HG02870 (cell line): ENCODE measurements at regions not wholly inside any gene's neighbourhood (a gene's known extent, or its start where the extent isn't known, plus 50 kb on each side); places are given as distances from the start of the nearest gene placed in this dataset.

Source experiments
- ATAC-seq: cut with Tn5 transposase; IDR thresholded peaks from one replicate; pipeline ENCODE4 v1.9.1; 2021; ENCODE audit warnings: mild to moderate bottlenecking, moderate library complexity; ENCODE audit not compliant: unreplicated experiment

DNA sequence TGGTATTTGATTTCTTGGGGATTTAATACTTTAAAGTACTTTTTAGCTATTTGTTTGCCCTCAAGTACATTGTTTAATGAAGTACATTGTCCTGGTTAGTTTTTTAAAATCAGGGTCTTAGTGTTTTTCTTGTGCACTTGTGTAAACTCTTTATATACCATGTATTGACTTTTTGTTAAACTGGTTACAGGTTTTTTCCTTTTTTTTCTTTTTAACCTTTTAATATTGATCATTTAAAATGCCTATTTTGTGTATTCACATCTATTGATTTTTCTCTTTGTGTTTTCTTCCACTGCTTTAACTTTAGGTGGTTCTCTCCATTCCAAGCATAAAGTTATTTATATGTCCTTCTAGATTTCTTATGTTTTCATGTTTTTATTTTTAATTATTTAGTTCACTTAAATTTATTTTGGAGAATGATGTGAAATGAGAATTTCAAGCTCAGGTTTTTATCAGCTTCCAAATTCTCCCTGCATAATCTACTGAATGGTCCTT lies 84.5 kb upstream of the MYCN start:
- ATAC-seq = no peak

DNA sequence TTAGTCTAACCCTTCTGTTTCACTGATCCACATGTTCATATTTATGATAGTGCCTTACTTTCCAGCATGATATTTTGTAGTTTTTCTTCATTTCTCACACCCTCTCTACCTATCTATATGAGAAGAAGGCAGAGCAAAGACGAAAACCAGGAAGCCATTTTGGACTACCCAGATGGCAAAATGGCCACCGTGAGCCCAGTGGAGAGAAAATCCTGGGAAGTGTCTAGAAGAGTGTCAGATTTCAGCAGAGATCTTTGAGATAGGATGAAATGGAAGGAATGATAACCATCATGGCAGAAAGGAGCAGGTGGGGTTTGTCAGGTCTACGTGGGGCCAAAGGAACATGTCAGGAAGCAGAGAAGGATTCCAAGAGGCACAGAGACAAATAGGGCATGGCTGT lies 84.0 kb upstream of the MYCN start:
- no peak for ATAC-seq

DNA sequence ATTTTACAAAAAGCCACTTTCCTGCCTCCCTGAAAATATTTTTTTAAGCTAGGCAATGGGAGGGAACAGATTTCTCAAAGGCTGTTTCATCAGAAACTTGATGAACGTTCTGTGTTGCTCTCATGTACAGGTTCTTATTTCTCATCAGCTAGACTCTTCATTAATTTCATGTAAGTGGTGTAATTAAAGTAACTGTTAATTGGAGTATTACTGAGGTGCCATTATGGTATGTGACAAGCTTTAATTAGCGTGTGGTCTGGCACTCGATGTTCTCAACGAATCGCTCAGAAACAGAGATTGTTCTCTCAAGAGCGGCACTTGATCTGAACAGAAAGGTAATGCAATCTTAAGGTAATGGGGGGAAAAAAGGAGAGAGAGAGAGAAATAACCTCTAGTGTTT lies 81.9 kb upstream of the MYCN start:
- ATAC-seq = no peak

DNA sequence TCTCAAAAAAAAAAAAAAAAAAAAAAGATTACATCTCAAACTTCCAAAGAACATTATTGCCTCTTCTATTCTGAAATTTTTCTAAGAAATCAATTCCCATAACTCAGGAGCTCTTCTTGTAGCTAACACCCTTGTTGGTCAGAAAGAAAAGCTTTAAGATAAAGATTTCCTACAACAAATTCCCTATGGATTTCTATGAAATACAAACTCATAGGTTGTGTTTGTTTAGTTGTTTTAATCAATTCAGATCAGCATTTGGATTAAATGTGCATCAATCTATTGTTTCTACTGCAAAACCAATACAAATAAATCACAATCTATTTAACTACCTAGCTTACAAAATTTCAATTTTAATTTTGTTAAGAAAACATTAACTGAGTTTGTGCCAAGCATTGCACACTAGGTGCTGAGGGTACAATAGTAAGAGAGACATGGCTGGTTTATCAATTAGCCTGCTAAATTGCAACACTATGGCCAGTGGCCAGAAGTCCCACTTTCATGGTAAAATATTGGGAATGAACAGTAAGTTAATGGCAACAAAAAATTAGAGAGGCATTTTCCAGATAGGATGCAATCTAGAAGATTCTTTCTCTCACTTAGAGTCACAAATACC lies 80.2 kb upstream of the MYCN start:
- no peak for ATAC-seq

DNA sequence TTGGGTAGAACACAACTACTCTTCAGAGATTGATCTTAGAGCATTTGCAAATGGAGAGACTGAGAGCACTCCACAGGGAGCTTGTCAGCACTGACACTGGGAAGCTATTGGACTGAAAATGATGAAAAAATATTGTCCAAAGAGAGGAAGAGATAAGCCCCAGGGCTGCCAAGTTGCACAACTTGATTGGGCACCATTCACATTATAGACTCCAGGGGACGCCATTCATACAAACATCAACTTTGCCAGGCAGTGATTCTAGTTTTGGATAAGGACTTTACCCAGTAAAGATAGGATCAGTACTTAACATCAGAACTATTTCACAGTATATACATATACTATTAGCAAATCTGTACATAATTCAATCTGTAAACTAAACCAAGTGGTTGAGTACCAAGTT lies 79.6 kb upstream of the MYCN start:
- no peak for ATAC-seq

DNA sequence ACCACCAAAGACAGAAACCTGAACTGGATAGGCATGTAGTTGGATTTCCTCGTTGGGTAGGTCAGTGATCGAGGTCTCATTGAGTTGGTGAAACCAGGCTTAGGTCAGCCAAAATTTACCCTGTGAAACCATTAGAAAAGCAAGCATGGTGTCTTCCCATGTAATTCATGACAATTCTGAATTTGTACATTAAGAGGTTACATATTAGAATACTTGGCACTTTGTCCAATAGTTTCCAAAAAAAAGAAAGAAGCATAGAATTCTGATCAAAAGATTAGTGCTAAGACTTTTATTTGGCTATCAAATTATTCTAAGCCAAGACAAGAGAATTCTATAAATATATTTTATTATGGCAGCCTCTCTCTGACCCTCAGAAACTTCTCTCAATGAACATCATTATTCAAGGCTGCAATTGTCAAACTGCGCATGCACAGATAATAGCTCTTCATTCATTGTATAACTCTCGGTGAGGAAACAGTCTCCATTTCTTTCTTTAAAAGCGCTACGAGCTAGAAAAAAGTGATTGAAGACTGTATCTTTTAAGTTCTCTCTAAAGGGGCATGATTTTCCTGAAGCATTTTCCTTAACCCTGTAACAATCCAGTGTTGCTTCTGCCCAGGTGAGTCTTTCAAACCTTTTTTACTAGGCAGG lies 79.1 kb upstream of the MYCN start:
- no peak for ATAC-seq

DNA sequence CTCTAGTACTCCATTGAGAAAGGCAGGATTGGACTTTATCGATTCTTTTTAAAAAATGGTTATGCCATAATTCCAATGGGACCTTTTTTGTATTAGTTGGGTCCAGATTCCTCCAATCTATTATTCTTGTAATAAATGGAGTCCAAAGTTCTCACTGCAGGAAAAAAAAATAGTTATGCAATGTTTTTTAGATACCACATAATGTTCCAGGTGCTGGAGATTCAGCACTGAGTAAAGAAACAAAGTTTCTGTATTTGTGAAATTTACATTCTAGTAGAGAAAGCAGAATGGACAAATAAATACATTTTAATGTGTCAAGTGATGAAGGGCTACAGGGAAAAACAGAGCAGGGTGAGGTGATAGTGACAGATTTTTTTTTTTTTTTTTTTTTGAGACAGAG lies 78.5 kb upstream of the MYCN start:
- ATAC-seq = no peak

DNA sequence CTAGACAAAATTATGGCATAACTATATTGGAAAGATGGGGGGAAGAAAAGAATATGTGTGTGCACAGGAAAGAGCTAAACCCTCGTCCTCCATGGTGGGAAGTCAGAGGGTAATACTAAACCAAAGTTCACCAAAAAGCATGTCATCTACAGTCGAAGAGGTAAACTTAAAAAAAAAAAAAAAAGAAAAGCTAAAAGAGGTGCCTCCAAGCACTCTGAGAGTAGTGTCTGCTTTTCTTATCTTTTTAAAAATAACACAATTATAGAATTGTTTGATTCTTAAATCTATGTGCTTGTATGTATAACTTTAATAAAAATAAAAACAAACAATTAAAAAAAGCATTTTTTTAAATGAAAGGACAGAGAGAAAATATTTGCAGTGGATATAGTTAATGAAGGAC lies 77.3 kb upstream of the MYCN start:
- ATAC-seq = no peak

DNA sequence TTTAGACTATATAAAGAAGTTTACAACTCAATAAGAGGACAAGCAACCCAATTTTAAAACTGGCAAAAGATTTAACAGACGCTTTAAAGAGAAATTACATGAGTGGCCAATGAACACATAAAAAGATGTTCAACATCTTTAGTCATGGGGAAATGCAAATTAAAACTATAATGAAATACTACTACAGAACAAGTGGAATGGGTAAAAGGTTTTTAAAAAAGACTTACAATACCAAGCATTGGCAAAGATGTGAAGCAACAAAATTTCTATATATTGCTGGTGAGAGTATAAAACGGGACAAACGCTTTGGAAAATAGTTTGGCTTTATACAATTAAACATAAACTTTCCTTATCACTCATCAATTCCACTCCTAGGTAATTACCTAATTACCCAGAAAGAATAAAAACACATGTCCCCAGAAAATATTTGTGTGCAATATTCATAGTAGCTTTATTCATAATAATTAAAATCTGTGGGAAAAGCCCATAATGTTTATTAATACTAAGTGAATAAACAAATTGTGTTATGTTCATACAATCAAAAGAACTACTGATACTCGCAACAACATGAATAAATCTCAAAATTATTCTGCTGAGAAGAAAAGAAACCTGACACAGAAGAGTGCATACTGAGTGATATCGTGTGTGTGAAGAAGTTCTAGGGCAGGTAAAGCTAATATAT lies 76.7 kb upstream of the MYCN start:
- ATAC-seq = no peak

DNA sequence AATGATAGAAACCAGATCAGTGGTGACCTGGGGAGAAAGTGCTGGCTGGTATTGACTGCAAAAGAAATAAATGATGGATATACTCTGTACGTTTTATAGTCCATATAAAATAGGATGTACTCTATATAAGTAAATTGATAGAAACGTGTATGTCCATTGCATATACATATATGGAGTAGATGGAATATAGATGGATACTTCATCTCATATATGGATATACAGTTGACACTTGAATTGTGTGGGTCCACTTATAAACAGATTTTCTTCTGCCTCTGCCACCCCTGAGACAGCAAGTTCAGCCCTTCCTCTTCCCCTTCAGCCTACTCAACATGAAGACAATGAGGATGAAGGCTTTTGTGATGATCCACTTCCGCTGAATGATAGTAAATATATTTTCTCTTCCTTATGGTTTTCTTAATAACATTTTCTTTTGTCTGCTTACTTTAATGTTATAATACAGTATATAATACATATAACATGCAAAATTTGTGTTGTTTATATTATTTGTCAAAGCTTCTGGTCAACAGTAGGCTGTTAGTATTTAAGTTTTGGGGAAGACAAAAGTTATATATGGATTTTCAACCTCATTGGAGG lies 76.1 kb upstream of the MYCN start:
- no peak for ATAC-seq

DNA sequence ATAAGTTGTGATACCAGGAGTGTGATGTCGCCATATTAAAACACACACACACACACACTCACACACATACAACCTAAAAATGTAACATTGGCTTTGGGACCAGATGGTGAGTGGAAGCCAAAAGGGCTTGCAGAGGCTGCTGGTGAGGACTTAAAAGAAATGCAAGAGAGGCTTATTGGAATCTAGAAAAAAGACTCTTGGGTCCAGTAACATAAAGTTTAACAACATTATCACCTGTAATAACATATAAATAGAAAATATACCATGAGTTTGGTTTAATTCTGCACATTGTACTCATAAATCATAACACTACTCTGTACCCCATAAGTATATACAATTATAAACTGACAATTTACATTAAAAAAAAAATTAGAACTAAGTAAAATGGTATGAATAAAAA lies 74.4 kb upstream of the MYCN start:
- ATAC-seq = no peak

DNA sequence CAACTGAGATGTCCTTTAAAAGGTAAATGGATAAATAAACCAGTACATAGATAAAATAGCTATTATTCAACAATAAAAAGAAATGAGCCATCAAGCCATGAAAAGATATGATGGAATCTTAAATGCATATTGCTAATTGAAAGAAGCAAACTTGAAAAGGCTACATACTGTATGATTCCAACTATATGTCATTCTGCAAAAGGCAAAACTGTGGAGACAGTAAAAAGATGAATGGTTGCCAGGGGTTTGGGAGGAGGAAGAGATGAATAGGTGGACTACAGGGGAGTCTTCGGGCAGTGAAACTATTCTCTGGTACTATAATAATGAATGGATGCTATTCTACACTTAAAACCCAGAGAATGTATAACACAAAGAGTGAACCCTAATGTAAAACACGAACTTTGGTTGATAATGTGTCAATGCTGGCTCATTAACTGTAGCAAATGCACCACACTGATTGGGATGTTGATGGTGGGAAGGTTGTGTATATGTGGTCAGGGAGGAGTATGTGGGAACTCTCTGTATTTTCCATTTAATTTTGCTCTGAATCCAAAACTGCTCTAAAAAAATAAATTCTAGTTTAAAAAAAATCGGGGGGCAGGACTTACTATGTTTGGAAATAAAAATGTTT lies 73.7 kb upstream of the MYCN start:
- ATAC-seq = no peak

DNA sequence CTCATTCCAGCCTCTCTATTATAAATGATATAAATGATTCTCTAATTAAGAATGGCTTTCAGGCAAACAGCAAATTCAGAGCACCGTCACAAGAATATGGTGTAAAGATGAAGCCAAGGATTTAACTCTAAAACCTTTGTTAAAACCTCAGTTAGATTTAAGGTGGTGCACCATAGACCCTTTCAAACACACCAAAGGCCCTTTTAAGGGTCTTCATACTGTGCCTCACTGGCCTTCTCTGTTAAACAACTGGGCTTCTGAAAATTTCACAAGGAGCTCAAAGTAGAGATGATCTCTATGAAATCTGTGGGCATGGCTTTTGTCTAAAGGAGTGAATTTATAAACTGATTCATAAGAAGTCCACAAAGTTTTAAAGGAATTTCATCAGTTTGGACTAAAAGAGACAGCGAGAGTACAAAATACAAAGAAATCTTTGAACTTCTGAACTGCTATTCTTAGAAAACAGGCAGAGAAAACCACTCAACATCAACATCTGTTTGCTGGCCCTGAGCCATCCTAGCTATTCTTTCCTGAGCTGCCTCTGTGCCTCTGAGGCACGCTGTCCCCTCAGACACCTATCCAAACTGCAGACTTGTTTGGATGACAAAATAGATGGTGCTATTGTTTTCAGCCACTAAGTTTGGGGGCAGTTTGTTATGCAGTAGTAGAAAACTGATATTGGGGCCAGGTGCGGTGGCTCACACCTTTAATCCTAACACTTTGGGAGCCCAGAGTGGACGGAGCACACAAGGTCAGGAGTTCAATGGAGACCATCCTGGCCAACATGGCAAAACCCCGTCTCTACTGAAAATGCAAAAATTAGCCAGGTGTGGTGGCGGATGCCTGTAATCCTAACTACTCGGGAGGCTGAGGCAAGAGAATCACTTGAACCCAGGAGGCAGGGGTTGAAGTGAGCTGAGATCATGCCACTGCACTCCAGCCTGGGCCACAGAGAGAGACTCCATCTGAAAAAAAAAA lies 72.9 kb upstream of the MYCN start:
- no peak for ATAC-seq

DNA sequence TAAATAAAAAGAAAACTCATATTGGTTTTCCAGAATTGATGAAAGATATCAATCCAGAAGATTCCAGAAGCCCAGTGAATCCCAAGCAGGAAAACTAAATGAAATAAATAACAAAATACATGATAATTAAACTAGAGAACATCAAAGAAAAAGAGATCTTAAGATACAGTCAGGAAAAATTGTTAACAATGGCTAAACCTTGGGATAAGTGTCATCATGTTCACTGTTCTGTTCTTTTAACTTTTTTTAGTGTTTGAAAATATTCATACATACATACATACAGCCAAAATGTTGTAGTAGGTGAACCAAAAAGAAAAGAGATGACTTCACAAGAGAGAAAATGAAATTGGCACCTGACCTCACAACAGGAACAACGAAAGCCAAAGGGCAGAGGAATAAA lies 72.2 kb upstream of the MYCN start:
- ATAC-seq = no peak

DNA sequence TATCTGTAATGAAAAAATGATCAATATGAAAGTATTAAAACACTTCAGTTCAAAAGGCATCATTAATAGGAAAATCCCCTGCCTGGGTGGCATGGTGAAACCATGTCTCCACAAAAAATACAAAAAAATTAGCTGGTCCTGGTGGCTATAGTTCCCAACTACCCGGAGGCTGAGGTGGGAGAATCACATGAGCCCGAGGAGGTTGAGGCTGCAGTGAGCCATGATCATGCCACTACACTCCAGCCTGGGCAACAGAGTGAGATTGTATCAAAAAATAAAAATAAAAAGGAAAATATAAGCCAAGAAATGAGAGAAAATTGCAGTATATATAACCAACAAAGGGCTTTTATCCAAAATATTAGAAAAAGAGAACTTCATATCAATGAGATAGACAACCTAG lies 71.6 kb upstream of the MYCN start:
- ATAC-seq = no peak

DNA sequence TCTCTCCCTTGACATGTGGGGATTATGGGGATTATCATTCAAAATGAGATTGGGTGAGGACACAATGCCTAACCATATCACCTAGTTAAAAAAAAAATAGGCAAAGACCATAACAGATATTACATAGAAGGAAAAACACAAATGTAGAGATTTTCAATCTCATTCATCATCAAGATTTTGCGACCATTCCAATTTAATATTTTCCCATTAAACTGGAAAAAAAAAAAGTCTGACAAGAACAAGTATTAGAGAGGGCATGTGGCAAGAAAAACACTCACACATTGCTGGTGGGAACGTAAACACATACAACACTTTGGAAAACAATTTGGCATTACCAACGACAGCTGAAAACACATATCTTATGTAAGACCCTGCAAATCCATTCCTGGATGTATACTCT lies 71.0 kb upstream of the MYCN start:
- no peak for ATAC-seq

DNA sequence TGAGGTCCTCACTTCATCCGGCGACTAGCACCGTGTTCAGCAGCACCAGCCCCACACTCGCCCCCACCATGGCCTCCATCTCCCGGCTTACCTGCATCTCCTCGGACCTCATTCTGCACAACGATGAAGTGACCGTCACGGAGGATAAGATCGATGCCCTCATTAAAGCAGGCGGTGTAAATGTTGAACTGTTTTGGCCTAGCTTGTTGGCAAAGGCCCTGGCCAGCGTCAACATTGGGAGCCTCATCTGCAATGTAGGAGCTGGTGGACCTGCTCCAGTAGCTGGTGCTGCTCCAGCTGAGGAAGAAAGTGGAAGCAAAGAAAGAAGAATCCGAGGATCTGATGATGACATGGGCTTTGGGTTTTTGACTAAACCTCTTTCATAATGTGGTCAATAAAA lies 70.5 kb upstream of the MYCN start:
- no peak for ATAC-seq

DNA sequence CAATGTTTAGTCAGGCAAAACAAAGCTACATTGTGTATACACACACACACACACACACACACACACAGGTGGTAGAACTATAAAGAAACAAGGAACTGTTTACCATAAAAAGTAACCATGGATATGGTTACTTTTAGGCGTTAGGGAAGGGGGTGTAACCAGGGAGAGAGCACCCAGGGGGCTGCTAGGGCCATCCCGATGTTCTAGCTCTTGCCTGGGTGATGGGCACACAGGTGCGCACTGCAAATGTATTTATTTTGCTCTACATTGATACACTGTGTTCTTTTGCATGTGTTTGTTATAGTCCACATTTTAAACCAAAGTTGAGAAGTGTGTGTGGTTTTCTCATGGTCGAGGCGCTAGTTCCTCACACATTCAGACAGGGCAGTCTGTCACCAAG lies 69.8 kb upstream of the MYCN start:
- ATAC-seq = no peak

DNA sequence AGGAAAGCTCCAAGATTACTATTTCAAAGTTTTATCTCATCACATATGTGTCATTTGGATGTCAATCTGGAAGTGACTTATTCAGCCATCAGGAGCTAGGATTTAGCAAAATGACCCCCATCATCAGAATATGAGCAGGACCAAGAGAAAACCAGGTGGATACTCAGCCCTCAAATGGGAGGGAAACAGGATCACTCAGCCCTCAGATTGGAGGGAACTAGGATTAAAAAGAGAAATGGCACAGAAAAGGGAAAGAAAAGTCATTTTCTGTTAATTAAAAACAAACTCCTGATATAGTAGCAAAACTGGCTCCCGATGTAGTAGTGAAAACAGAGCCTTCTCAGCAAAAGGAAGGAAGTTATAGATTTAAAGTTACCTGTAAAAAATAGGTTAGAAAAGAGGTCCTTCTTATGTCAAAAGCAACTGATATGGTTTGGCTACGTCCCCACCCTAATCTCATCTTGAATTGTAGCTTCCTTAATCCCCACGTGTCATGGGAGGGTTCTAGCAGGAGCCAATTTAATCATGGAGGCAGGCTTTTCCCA lies 69.0 kb upstream of the MYCN start:
- ATAC-seq = no peak

DNA sequence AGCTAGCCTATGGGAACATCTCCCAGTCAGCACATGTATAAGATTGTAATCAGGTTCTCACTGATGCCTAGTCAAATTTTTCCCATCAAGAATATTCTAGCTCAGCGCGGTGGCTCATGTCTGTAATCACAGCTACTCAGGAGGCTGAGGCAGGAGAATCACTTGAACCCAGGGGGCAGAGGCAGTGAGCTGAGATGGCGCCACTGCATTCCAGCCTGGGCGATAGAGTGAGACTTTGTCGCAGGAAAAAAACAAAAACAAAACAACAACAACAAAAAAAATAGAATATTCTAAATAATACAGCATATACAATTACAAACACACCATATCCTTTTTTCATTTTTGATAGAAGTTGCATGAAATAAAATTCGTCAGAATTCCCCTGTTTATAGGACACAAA lies 67.5 kb upstream of the MYCN start:
- ATAC-seq = no peak
